Astrocyte of the cerebellum (primary cell): ENCODE measurements at regions not wholly inside any gene's neighbourhood (a gene's known extent, or its start where the extent isn't known, plus 50 kb on each side); places are given as distances from the start of the nearest gene placed in this dataset.

ENCODE experiments used
- DNase-seq: peaks from one replicate; pipeline ENCODE4 v3.0.0-alpha.2; 2011; ENCODE audit warnings: low read depth
- H3K4me3 ChIP-seq: 2 replicates; pipeline ENCODE4 v1.5.1; 2011; ENCODE audit warnings: mild to moderate bottlenecking, low read depth, low read length, moderate library complexity
- in situ Hi-C: cut with HindIII; loops from 2 replicates; pipeline ENCODE4 v1.10.0; 2017; ENCODE audit warnings: low sequenced_read_pairs
- TF ChIP-seq, protein P1 (sequence below): IDR thresholded peaks from 2 replicates; pipeline ENCODE4 v1.5.1; 2012; ENCODE audit warnings: low read length, low read depth, moderate library complexity, mild to moderate bottlenecking; ENCODE audit errors: missing control alignments

DNA sequence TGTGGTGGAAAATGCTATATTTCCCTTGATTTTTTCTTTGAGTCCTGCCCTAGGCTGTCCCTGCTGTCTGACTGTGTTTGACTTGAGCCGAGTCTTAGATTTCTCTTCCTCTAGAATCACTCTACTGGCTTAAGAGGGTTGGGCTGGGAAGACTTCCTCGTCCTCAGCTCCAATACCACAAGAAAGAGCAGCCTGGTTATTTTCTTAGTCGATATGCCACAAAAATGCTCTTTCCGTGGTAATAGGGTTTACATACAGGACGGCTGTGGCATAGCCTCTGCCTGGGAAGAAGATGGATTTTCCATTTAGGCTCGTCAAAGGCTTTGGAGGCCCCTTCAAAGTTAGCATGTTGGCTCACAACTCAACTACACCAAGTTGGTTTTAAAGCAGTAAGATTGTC, 212.0 kb upstream of the IGFBP3 start:
- peak; percentile 48 for DNase-seq
- in situ Hi-C loops, result no loop called here
- no peak overlapping the region for H3K4me3 ChIP-seq
- TF ChIP-seq, protein P1, sequence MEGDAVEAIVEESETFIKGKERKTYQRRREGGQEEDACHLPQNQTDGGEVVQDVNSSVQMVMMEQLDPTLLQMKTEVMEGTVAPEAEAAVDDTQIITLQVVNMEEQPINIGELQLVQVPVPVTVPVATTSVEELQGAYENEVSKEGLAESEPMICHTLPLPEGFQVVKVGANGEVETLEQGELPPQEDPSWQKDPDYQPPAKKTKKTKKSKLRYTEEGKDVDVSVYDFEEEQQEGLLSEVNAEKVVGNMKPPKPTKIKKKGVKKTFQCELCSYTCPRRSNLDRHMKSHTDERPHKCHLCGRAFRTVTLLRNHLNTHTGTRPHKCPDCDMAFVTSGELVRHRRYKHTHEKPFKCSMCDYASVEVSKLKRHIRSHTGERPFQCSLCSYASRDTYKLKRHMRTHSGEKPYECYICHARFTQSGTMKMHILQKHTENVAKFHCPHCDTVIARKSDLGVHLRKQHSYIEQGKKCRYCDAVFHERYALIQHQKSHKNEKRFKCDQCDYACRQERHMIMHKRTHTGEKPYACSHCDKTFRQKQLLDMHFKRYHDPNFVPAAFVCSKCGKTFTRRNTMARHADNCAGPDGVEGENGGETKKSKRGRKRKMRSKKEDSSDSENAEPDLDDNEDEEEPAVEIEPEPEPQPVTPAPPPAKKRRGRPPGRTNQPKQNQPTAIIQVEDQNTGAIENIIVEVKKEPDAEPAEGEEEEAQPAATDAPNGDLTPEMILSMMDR, result no peak

DNA sequence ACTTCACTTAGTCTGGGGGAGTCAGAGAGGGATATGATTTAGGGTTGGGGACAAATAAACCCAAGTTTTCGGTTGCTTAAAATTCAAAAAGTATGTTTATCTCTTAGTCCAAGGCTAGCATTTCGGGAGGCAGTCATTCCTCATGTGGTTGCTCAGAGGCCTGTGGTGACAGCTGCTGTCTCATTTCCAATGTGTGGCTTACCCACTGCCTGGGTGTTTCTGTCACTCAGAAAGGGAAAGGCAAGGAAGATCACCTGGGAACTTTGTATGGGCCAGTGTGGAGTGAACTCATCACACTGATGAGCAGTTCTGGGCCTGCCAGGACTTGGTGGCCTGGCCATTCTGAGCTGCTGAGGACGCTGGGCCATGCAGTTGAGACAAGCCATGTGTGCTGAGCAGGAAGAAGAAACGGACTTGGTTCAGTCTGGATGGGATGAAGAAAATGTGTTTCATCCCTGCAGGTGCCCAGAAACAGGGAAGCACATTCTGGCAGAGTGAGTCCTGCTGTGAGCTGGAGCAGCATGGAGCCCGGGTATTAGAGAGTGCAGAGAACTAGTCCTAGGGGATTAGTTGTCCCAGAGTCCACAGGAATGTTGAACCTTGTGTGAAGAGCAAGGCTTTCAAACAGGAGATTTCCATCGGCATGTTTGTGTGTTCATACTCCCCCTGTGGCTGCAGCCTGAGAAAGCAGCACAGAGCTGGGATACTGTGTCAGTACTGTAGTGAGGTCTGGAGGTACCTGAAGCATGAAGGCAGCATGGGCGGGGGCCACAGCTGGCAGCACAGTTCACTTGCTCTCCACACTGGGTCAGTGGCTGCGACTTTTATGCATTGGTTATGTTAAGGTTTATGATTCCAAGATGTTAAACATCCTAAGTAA, 211.1 kb upstream of the IGFBP3 start:
- TF ChIP-seq, protein P1, result peak; percentile 48
- in situ Hi-C loops, result no loop called here
- H3K4me3 ChIP-seq, result no peak overlapping the region
- no peak for DNase-seq

DNA sequence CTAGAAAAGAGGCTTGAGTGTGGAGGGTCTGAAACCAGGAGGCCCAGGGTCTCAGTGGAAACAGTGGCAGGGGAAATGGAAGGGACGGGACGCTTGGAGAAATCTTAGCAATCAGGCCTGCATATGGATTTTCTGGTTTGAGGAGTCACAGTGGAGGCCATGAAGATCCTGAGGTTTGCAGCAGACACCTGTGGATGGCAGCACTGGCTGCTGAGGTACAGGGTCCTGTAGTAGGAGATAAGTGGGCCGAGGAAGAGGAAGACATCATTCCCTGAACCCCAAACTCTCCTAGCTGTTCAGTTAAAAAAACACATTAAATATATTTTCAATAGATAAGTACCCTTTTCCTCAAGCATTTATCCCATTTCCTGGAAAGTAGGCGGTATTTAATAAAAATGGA, 208.8 kb upstream of the IGFBP3 start:
- in situ Hi-C loops, result no loop called here
- TF ChIP-seq, protein P1, result no peak
- no peak overlapping the region for H3K4me3 ChIP-seq
- DNase-seq, result no peak

DNA sequence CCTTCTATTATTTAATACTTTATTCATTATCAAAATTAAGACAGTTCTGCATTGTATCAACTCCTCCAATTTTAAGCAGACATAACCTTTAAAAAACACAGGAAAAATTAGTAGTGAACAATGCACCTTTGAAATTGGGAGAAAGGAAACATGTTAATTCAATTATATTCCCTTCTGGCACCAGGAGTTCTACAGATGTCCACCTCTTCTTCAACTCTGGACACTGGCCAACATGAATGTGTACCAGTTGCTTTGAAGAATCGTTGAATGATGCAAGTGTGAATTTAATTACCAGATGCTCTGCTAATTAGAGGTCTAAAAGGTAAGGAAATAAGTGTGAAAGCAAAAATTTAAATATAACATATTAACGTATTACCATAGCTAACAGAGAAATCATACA, 206.7 kb upstream of the IGFBP3 start:
- TF ChIP-seq, protein P1, result no peak
- in situ Hi-C loops, result no loop called here
- no peak for DNase-seq
- no peak overlapping the region for H3K4me3 ChIP-seq

DNA sequence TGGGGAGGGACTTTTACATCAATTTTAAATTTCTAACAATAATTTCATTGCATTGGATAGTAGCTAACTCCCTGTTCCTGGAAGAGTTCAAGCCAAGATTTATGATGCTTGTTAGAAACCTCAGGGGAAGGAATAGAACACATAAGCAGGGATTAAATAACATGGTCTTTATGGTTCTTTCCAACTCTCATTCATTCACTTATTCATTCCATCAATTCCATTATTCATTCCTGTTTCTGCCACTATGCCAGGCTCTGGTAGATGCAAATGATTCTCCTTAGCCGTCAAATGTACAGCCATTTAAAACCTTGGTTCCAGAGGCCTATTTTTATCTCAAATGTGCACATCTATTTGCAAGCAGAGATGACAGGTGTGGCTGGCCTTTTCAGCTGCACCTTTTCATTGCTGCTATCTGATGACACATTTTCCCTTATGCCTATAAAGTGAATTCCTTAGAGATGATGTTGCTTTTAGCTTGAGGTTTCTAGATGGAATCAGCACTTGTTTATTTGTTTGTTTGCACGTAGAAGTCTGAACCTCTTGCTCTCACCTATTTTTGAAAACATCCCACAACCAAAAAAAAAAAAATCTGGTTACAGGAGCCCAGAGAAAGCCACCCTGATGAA, 205.7 kb upstream of the IGFBP3 start:
- no peak overlapping the region for H3K4me3 ChIP-seq
- TF ChIP-seq, protein P1, result no peak
- in situ Hi-C loops, result no loop called here
- DNase-seq, result no peak

DNA sequence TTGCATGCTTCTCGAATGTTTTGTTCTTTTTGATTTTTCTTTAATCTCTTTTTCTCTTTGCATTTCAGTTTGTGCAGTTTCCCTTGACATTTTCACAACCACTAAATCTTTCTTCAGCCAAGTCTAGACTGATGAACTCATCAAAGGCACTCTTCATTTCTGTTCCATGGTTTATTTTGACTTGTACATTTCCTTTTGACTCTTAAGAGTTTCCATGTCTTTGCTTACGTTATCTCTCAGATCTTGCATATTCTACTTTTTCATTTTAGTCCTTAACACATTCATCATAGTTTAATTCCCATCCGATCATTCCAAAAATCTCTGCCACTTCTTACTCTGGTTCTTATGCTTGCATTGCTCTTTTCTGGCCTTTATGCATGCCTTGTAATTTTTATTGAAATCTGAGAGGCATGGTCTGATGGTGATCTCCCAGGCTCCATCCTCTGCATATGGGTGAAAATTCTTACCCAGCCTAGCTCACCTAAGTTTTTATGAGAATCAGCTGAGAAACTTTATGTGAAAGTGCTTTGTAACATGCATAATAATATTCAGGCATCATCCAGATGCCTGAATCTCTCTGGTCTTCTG, 202.8 kb upstream of the IGFBP3 start:
- DNase-seq, result no peak
- TF ChIP-seq, protein P1, result no peak
- H3K4me3 ChIP-seq, result no peak overlapping the region
- in situ Hi-C loops, result no loop called here
